HepG2 (cell line): ENCODE measurements at regions not wholly inside any gene's neighbourhood (a gene's known extent, or its start where the extent isn't known, plus 50 kb on each side); places are given as distances from the start of the nearest gene placed in this dataset.

ENCODE experiments used
- ATAC-seq: fragments of 200-7000 bp; cut with Tn5 transposase; 3 replicates; pipeline ENCODE4 v1.9.1; 2020; ENCODE audit warnings: mild to moderate bottlenecking, moderate library complexity
- BruUV-seq: library from RNA; stranded (reverse); fragments of 400-500 nt; replicated peaks from 2 replicates; lab custom pipeline; 2021; lab: Mats Ljungman, UMichigan
- CTCF ChIA-PET: fragments of 300-600 bp; formaldehyde crosslinking; extraction: SDS; loops from one replicate; lab custom pipeline; 2021; ENCODE audit warnings: low total read pairs, inconsistent platforms, low intra/inter-chr PET ratio; lab: Yijun Ruan, JAX
- POLR2A ChIA-PET: fragments of 350-600 bp; sonication (Branson Sonifier 250); formaldehyde crosslinking; loops from one replicate; lab custom pipeline; 2020; ENCODE audit warnings: antibody characterized with exemption, inconsistent platforms; lab: Yijun Ruan, JAX
- DNase-seq: peaks from one replicate; pipeline ENCODE4 v3.0.0-alpha.2; 2015; ENCODE audit warnings: low spot score
- FAIRE-seq: peaks from 3 replicates; lab custom pipeline; 2011; peaks lifted over from hg19 to GRCh38; lab: Jason Lieb, UNC
- H2AFZ ChIP-seq: one replicate; pipeline ENCODE4 v1.6.1; 2011; ENCODE audit warnings: low read length, inconsistent platforms
- H3K27ac ChIP-seq: fragments of 300-600 bp; 3 replicates; pipeline ENCODE4 v1.8.0; 2011; ENCODE audit warnings: mixed run types, mild to moderate bottlenecking, mixed read lengths, low read length, inconsistent platforms; ENCODE audit not compliant: insufficient read depth; ENCODE audit errors: extremely low read length
- H3K27me3 ChIP-seq, 2 experiments: fragments of 200-600 bp in 1 of 2; 2 replicates in 1 of 2; 3 replicates in 1 of 2; pipeline versions ENCODE4 v1.6.0 to v1.8.0; 2011; ENCODE audit warnings: low read length in 2 of 2, mild to moderate bottlenecking in 2 of 2, moderate library complexity in 2 of 2, inconsistent platforms in 1 of 2; ENCODE audit not compliant: insufficient read depth in 2 of 2, control insufficient read depth in 1 of 2
- H3K36me3 ChIP-seq, 2 experiments: fragments of 200-600 bp in 1 of 2; replicated peaks in 1 of 2; 2 replicates in 1 of 2; 3 replicates in 1 of 2; pipeline versions ENCODE4 v1.5.1 to v1.8.0; 2011; ENCODE audit warnings: low read length in 2 of 2, inconsistent platforms in 1 of 2; ENCODE audit not compliant: insufficient read depth in 2 of 2, control insufficient read depth in 1 of 2
- H3K4me1 ChIP-seq: 2 replicates; pipeline ENCODE4 v1.5.1; 2012; ENCODE audit warnings: low read length, inconsistent platforms; ENCODE audit not compliant: insufficient read depth
- H3K4me2 ChIP-seq: 2 replicates; pipeline ENCODE4 v1.6.0; 2011; ENCODE audit warnings: low read depth, low read length, inconsistent platforms
- H3K4me3 ChIP-seq, 3 experiments: fragments of 200-600 bp in 1 of 3; sonication (generic), shearing (Covaris generic) in 1 of 3; replicated peaks in 1 of 3; 2 replicates each; pipeline ENCODE4 v1.5.1; 2011 to 2016; ENCODE audit warnings: low read length in 3 of 3, inconsistent platforms in 2 of 3, low read depth in 2 of 3, mild to moderate bottlenecking in 2 of 3, control low read depth in 1 of 3, mixed read lengths in 1 of 3; ENCODE audit not compliant: insufficient read depth in 1 of 3
- H3K79me2 ChIP-seq: one replicate; pipeline ENCODE4 v1.6.1; 2011; ENCODE audit warnings: low read length, inconsistent platforms; ENCODE audit not compliant: insufficient read depth
- H3K9ac ChIP-seq: 2 replicates; pipeline ENCODE4 v1.6.0; 2011; ENCODE audit warnings: mild to moderate bottlenecking, low read depth, low read length, inconsistent platforms; ENCODE audit not compliant: insufficient read depth
- H3K9me3 ChIP-seq: 2 replicates; pipeline ENCODE4 v1.5.1; 2012; ENCODE audit warnings: mild to moderate bottlenecking, low read length
- H4K20me1 ChIP-seq: 2 replicates; pipeline ENCODE4 v1.6.0; 2011; ENCODE audit warnings: inconsistent platforms, mild to moderate bottlenecking, low read length, moderate library complexity; ENCODE audit not compliant: insufficient read depth
- ASH2L ChIP-seq: fragments of 300-600, 200-600 bp; sonication (generic); IDR thresholded peaks from 2 replicates; pipeline ENCODE4 v1.7.0; 2017; ENCODE audit warnings: low read depth, mild to moderate bottlenecking, moderate library complexity, mixed read lengths, low read length; ENCODE audit not compliant: insufficient read length
- FOXP4 ChIP-seq: sonication (generic); formaldehyde crosslinking; IDR thresholded peaks from 2 replicates; pipeline ENCODE4 v1.4.0; 2020; ENCODE audit warnings: missing genetic modification reagents
- ISL2 ChIP-seq: sonication (generic); formaldehyde crosslinking; IDR thresholded peaks from 2 replicates; pipeline ENCODE4 v1.5.0; 2020; ENCODE audit warnings: missing genetic modification reagents
- MAF1 ChIP-seq: sonication (generic); formaldehyde crosslinking; IDR thresholded peaks from 2 replicates; pipeline ENCODE4 v1.5.0; 2020; ENCODE audit warnings: missing genetic modification reagents, borderline replicate concordance
- MLLT10 ChIP-seq: sonication (generic); formaldehyde crosslinking; IDR thresholded peaks from 2 replicates; pipeline ENCODE4 v1.4.0; 2020; ENCODE audit warnings: missing genetic modification reagents
- MYC ChIP-seq: sonication (generic); formaldehyde crosslinking; IDR thresholded peaks from 2 replicates; pipeline ENCODE4 v1.9.0; 2021; ENCODE audit warnings: missing genetic modification reagents, borderline replicate concordance
- MZF1 ChIP-seq: sonication (generic); formaldehyde crosslinking; IDR thresholded peaks from 2 replicates; pipeline ENCODE4 v1.8.1; 2023; ENCODE audit warnings: mild to moderate bottlenecking, missing genetic modification reagents, borderline replicate concordance
- RBM22 ChIP-seq: fragments of 200-400 bp; formaldehyde crosslinking; optimal IDR thresholded peaks from 2 replicates; pipeline ENCODE3; 2017; ENCODE audit warnings: mild to moderate bottlenecking, low read length, moderate library complexity
- SP2 ChIP-seq: sonication (generic); formaldehyde crosslinking; IDR thresholded peaks from 2 replicates; pipeline ENCODE4 v1.5.1; 2020; ENCODE audit warnings: mild to moderate bottlenecking, missing genetic modification reagents
- SRSF4 ChIP-seq: fragments of 200-400 bp; formaldehyde crosslinking; IDR thresholded peaks from one replicate; pipeline ENCODE4 v1.6.1; 2018; ENCODE audit warnings: mild to moderate bottlenecking, low read depth, low read length, moderate library complexity; ENCODE audit not compliant: poor library complexity, severe bottlenecking
- SSRP1 ChIP-seq: IDR thresholded peaks from 2 replicates; pipeline ENCODE4 v1.6.1; 2016; ENCODE audit warnings: control low read depth
- TARDBP ChIP-seq: sonication (generic); formaldehyde crosslinking; IDR thresholded peaks from 2 replicates; pipeline ENCODE4 v1.8.0; 2022; ENCODE audit warnings: mild to moderate bottlenecking, missing genetic modification reagents
- TRIM24 ChIP-seq: sonication (generic); formaldehyde crosslinking; IDR thresholded peaks from 2 replicates; pipeline ENCODE4 v1.8.0; 2022; ENCODE audit warnings: mild to moderate bottlenecking, missing genetic modification reagents
- ZKSCAN8 ChIP-seq: IDR thresholded peaks from 2 replicates; pipeline ENCODE4 v1.6.1; 2016; ENCODE audit warnings: borderline replicate concordance, missing genetic modification reagents, missing compliant biosample characterization
- ZNF205 ChIP-seq: IDR thresholded peaks from 2 replicates; pipeline ENCODE4 v1.6.1; 2018; ENCODE audit warnings: missing biosample characterization, missing genetic modification reagents
- ZNF225 ChIP-seq: sonication (generic); formaldehyde crosslinking; IDR thresholded peaks from 2 replicates; pipeline ENCODE4 v1.4.0; 2020; ENCODE audit warnings: mild to moderate bottlenecking, missing genetic modification reagents
- ZNF326 ChIP-seq: sonication (generic); formaldehyde crosslinking; IDR thresholded peaks from 2 replicates; pipeline ENCODE4 v1.4.0; 2020; ENCODE audit warnings: missing genetic modification reagents, borderline replicate concordance
- ZNF563 ChIP-seq: sonication (generic); formaldehyde crosslinking; IDR thresholded peaks from 2 replicates; pipeline ENCODE4 v1.8.0; 2022; ENCODE audit warnings: mild to moderate bottlenecking, moderate library complexity, missing genetic modification reagents
- ZNF660 ChIP-seq: sonication (generic); formaldehyde crosslinking; IDR thresholded peaks from 2 replicates; pipeline ENCODE4 v1.5.1; 2020; ENCODE audit warnings: mild to moderate bottlenecking, low read depth, missing genetic modification reagents, borderline replicate concordance
- ZNF784 ChIP-seq: sonication (generic); formaldehyde crosslinking; IDR thresholded peaks from 2 replicates; pipeline ENCODE4 v1.5.1; 2020; ENCODE audit warnings: missing genetic modification reagents, mild to moderate bottlenecking, borderline replicate concordance
- WGBS: methylation state at CpG from one replicate; pipeline ENCODE4 v1.1.6; 2017; ENCODE audit warnings: low lambda C conversion rate; 5-methylcytosine and 5-hydroxymethylcytosine counted together
- in situ Hi-C: cut with HindIII; loops from 2 replicates; pipeline ENCODE4 v1.10.0; 2017; ENCODE audit warnings: low pct_unique_long_range_greater_than_20kb; ENCODE audit not compliant: extremely low pct_ligation_motif_present
- intact Hi-C: fragments of 100-400 bp; cut with micrococcal nuclease; formaldehyde crosslinking; loops from one replicate; pipeline ENCODE4 v1.10.0; 2022; ENCODE audit not compliant: unreplicated experiment

- Histone ChIP-seq H2AFZ (no peak overlapping the region), H3K4me3 (no peak overlapping the region), H4K20me1 (no peaks in the 10 kb centered on the region), H3K79me2 (no peaks in the 10 kb centered on the region), H3K27me3 (peaks cover 0 to 10% of the 10 kb centered on the region in 2 experiments; a peak in 2 of 5 replicates), H3K4me2 (no peak overlapping the region), H3K4me1 (no peaks in the 10 kb centered on the region), H3K9ac (no peak overlapping the region), H3K36me3 (no peaks in the 10 kb centered on the region), H3K9me3 (no peaks in the 10 kb centered on the region), H3K27ac (no peak overlapping the region)
- ATAC-seq (no peak), FAIRE-seq (no peak), DNase-seq (no peak)
- 25% methylated on average over 8 of the region's 9 CpGs for WGBS
- in situ Hi-C loops (no loop called here), intact Hi-C loops (no loop called here)
- no TSS peak for BruUV-seq
- CTCF ChIA-PET = no interaction called here
- no peak for TF ChIP-seq ZKSCAN8 (CRISPR knock-in tag)
- no peak for TF ChIP-seq TARDBP (CRISPR knock-in tag)
- no peak for TF ChIP-seq SRSF4
- TF ChIP-seq SSRP1 (CRISPR knock-in tag) = no peak
- TF ChIP-seq ASH2L = no peak
- no peak for TF ChIP-seq ZNF225
- TF ChIP-seq ZNF563 (CRISPR knock-in tag) = no peak
- TF ChIP-seq ZNF326 (CRISPR knock-in tag) = no peak
- TF ChIP-seq ZNF205 (CRISPR knock-in tag) = no peak
- TF ChIP-seq MLLT10 (CRISPR knock-in tag) = no peak
- POLR2A ChIA-PET = no interaction called here
Observed at GRCh38 chr17:36825951-36826350, 111.3 kb upstream of the LHX1 start.

GRCh38 chr17:36827081-36827480, 110.2 kb upstream of the LHX1 start:
- Histone ChIP-seq H2AFZ (no peak overlapping the region), H3K79me2 (no peaks in the 10 kb centered on the region), H3K27ac (no peak overlapping the region), H4K20me1 (no peaks in the 10 kb centered on the region), H3K4me3 (no peak overlapping the region), H3K27me3 (peaks cover 0 to 10% of the 10 kb centered on the region in 2 experiments; a peak in 2 of 5 replicates), H3K9me3 (no peaks in the 10 kb centered on the region), H3K4me2 (no peak overlapping the region), H3K36me3 (no peaks in the 10 kb centered on the region), H3K4me1 (no peaks in the 10 kb centered on the region), H3K9ac (no peak overlapping the region)
- 45% methylated on average over 10 of the region's 10 CpGs for WGBS
- no TSS peak for BruUV-seq
- no peak for ATAC-seq
- ChIA-PET POLR2A (no interaction called here), CTCF (no interaction called here)
- FAIRE-seq = no peak
- no peak for DNase-seq
- intact Hi-C loops (no loop called here), in situ Hi-C loops (no loop called here)
- TF ChIP-seq MAF1 = no peak
- no peak for TF ChIP-seq RBM22
- TF ChIP-seq FOXP4 = no peak
- no peak for TF ChIP-seq ZNF660
- no peak for TF ChIP-seq TRIM24 (CRISPR knock-in tag)
- no peak for TF ChIP-seq ZNF784
- TF ChIP-seq SP2 (CRISPR knock-in tag) = no peak
- no peak for TF ChIP-seq MZF1 (CRISPR knock-in tag)
- no peak for TF ChIP-seq MYC (CRISPR knock-in tag)
- no peak for TF ChIP-seq ISL2 (CRISPR knock-in tag)
